ENCODE measurements at regions not wholly inside any gene's neighbourhood (a gene's known extent, or its start where the extent isn't known, plus 50 kb on each side); places are given as distances from the start of the nearest gene placed in this dataset.
A peak's percentile ranks its signal among the peaks of the same experiment; 100 is the strongest.

GRCh38 chr4:147398556-147398955 is 82.3 kb upstream of the EDNRA start:
- Histone ChIP-seq H3K27me3 (ENCODE audit: control insufficient read depth, insufficient read depth, low read length) (no peaks in the 10 kb centered on the region), H3K36me3 (ENCODE audit: control insufficient read depth, insufficient read depth, low read length) (no peaks in the 10 kb centered on the region), H3K4me3 (ENCODE audit: low read depth, low read length) (no peak overlapping the region)
- no peak for DNase-seq (ENCODE audit: low read depth)
- no peak for TF ChIP-seq CTCF (IDR thresholded peaks at IDR 0.05; ENCODE audit: insufficient read depth, low read depth, low read length)
- POLR2A ChIA-PET = no interaction called here
- CTCF ChIA-PET = interaction anchor here (0.6 kb wide), 1 partner anchor 9 kb away, joined by 4 read pairs; no protein-coding TSS in a partner anchor

GRCh38 chr4:147400721-147401120 is 80.2 kb upstream of the EDNRA start:
- H3K36me3 ChIP-seq (ENCODE audit: control insufficient read depth, insufficient read depth, low read length) = no peaks in the 10 kb centered on the region
- no peak for TF ChIP-seq CTCF (IDR thresholded peaks at IDR 0.05; ENCODE audit: insufficient read depth, low read depth, low read length)
- DNase-seq (ENCODE audit: low read depth) = no peak
- CTCF ChIA-PET = interaction anchor here (0.7 kb wide), 1 partner anchor 17 kb away, joined by 3 read pairs; no protein-coding TSS in a partner anchor
- no peaks in the 10 kb centered on the region for H3K27me3 ChIP-seq (ENCODE audit: control insufficient read depth, insufficient read depth, low read length)
- H3K4me3 ChIP-seq (ENCODE audit: low read depth, low read length) = no peak overlapping the region
- POLR2A ChIA-PET = no interaction called here

GRCh38 chr4:147401221-147401620 is 79.7 kb upstream of the EDNRA start:
- no peak for TF ChIP-seq CTCF (IDR thresholded peaks at IDR 0.05; ENCODE audit: insufficient read depth, low read depth, low read length)
- H3K4me3 ChIP-seq (ENCODE audit: low read depth, low read length) = no peak overlapping the region
- POLR2A ChIA-PET = no interaction called here
- CTCF ChIA-PET = interaction anchor here (0.7 kb wide), 1 partner anchor 18 kb away, joined by 3 read pairs; no protein-coding TSS in a partner anchor
- no peak for DNase-seq (ENCODE audit: low read depth)
- no peaks in the 10 kb centered on the region for H3K27me3 ChIP-seq (ENCODE audit: control insufficient read depth, insufficient read depth, low read length)
- H3K36me3 ChIP-seq (ENCODE audit: control insufficient read depth, insufficient read depth, low read length) = no peaks in the 10 kb centered on the region

GRCh38 chr4:147407261-147408045 is 73.4 kb upstream of the EDNRA start:
- TF ChIP-seq CTCF (IDR thresholded peaks at IDR 0.05; ENCODE audit: insufficient read depth, low read depth, low read length) = peak; percentile 40
- DNase-seq (ENCODE audit: low read depth) = no peak
- POLR2A ChIA-PET = no interaction called here
- no peaks in the 10 kb centered on the region for H3K27me3 ChIP-seq (ENCODE audit: control insufficient read depth, insufficient read depth, low read length)
- no peak overlapping the region for H3K4me3 ChIP-seq (ENCODE audit: low read depth, low read length)
- H3K36me3 ChIP-seq (ENCODE audit: control insufficient read depth, insufficient read depth, low read length) = no peaks in the 10 kb centered on the region
- CTCF ChIA-PET = interaction anchor here (0.7 to 1.3 kb wide), 3 partner anchors 9 to 12 kb away, joined by 3 to 4 read pairs (median 4); no protein-coding TSS in a partner anchor

GRCh38 chr4:147408189-147408588 is 72.7 kb upstream of the EDNRA start:
- Histone ChIP-seq H3K4me3 (ENCODE audit: low read depth, low read length) (no peak overlapping the region), H3K27me3 (ENCODE audit: control insufficient read depth, insufficient read depth, low read length) (no peaks in the 10 kb centered on the region), H3K36me3 (ENCODE audit: control insufficient read depth, insufficient read depth, low read length) (no peaks in the 10 kb centered on the region)
- DNase-seq (ENCODE audit: low read depth) = no peak
- ChIA-PET CTCF (interaction anchor here (0.6 kb wide), 1 partner anchor 29 kb away, joined by 3 read pairs; no protein-coding TSS in a partner anchor), POLR2A (no interaction called here)
- TF ChIP-seq CTCF (IDR thresholded peaks at IDR 0.05; ENCODE audit: insufficient read depth, low read depth, low read length) = no peak

All from BJ (cell line).